Effector CD8-positive, alpha-beta T cell (primary cell): ENCODE measurements at regions not wholly inside any gene's neighbourhood (a gene's known extent, or its start where the extent isn't known, plus 50 kb on each side); places are given as distances from the start of the nearest gene placed in this dataset.

Experiments
- DNase-seq: peaks from one replicate; lab custom pipeline; 2025; lab: John Stamatoyannopoulos, UW

GRCh38 chr5:175765858-175766257 is 105.5 kb upstream of the CPLX2 start:
- no peak for DNase-seq

- no peak for DNase-seq
Measured at GRCh38 chr5:175766963-175767362, 104.4 kb upstream of the CPLX2 start.

- no peak for DNase-seq
Measured at GRCh38 chr5:175772747-175773533, 98.4 kb upstream of the CPLX2 start.

GRCh38 chr5:175773534-175774070 is 97.8 kb upstream of the CPLX2 start:
- no peak for DNase-seq

GRCh38 chr5:175775416-175775815 is 96.0 kb upstream of the CPLX2 start:
- no peak for DNase-seq

- no peak for DNase-seq
Measured at GRCh38 chr5:175778951-175779503, 92.4 kb upstream of the CPLX2 start.

GRCh38 chr5:175783739-175784138 is 87.6 kb upstream of the CPLX2 start:
- DNase-seq = no peak

- DNase-seq = no peak
Measured at GRCh38 chr5:175784230-175784629, 87.1 kb upstream of the CPLX2 start.

- no peak for DNase-seq
Measured at GRCh38 chr5:175785681-175786080, 85.7 kb upstream of the CPLX2 start.

GRCh38 chr5:175788155-175788787 is 83.1 kb upstream of the CPLX2 start:
- no peak for DNase-seq

GRCh38 chr5:175789670-175790069 is 81.7 kb upstream of the CPLX2 start:
- DNase-seq = no peak

- DNase-seq = no peak
Measured at GRCh38 chr5:175790796-175791195, 80.6 kb upstream of the CPLX2 start.

GRCh38 chr5:175795959-175796358 is 75.4 kb upstream of the CPLX2 start:
- no peak for DNase-seq

GRCh38 chr5:175796536-175797499 is 74.6 kb upstream of the CPLX2 start:
- peak; percentile 57 for DNase-seq

GRCh38 chr5:175797521-175798038 is 73.8 kb upstream of the CPLX2 start:
- no peak for DNase-seq

GRCh38 chr5:175798626-175799025 is 72.8 kb upstream of the CPLX2 start:
- DNase-seq = no peak

- no peak for DNase-seq
Measured at GRCh38 chr5:175800656-175801081, 70.7 kb upstream of the CPLX2 start.

- no peak for DNase-seq
Measured at GRCh38 chr5:175802361-175802760, 69.0 kb upstream of the CPLX2 start.

GRCh38 chr5:175803254-175803653 is 68.1 kb upstream of the CPLX2 start:
- no peak for DNase-seq

- DNase-seq = no peak
Measured at GRCh38 chr5:175803736-175804454, 67.5 kb upstream of the CPLX2 start.
